ENCODE measurements at regions not wholly inside any gene's neighbourhood (a gene's known extent, or its start where the extent isn't known, plus 50 kb on each side); places are given as distances from the start of the nearest gene placed in this dataset.
"Not testable (repeated sequence)": the region's sequence is repeated elsewhere in the genome, so short reads cannot be mapped to it uniquely, and the experiment has no call there.

- DNase-seq (ENCODE audit: insufficient read length, low spot score) = no peak
- FAIRE-seq = no peak
These were observed 125.9 kb downstream of the SST start for GRCh38 chr3:187544326-187544725.

- FAIRE-seq (no peak), DNase-seq (ENCODE audit: insufficient read length, low spot score) (no peak)
These were observed 129.3 kb downstream of the SST start for GRCh38 chr3:187540847-187541246.

- FAIRE-seq (no peak), DNase-seq (ENCODE audit: insufficient read length, low spot score) (no peak)
These were observed 134.0 kb downstream of the SST start for GRCh38 chr3:187536185-187536584.

GRCh38 chr3:187533797-187534196, 136.4 kb downstream of the SST start:
- FAIRE-seq = no peak
- no peak for DNase-seq (ENCODE audit: insufficient read length, low spot score)

GRCh38 chr3:187531831-187532230, 138.4 kb downstream of the SST start:
- FAIRE-seq (no peak), DNase-seq (ENCODE audit: insufficient read length, low spot score) (no peak)

- FAIRE-seq = no peak
- DNase-seq (ENCODE audit: insufficient read length, low spot score) = no peak
These were observed 147.3 kb downstream of the SST start for GRCh38 chr3:187522890-187523289.

- no peak for DNase-seq (ENCODE audit: insufficient read length, low spot score)
- FAIRE-seq = no peak
These were observed 147.9 kb downstream of the SST start for GRCh38 chr3:187522293-187522692.

- no peak for FAIRE-seq
These were observed 148.6 kb downstream of the SST start for GRCh38 chr3:187521546-187521945.

GRCh38 chr3:187520027-187520945, 149.9 kb downstream of the SST start:
- DNase-seq (ENCODE audit: insufficient read length, low spot score) = no peak
- FAIRE-seq = no peak

More at GRCh38 chr3:187521546-187521945, 148.6 kb downstream of the SST start:
- DNase-seq (ENCODE audit: insufficient read length, low spot score) = no peak

- no peak for DNase-seq (ENCODE audit: insufficient read length, low spot score)
- no peak for FAIRE-seq
These were observed 150.7 kb downstream of the SST start for GRCh38 chr3:187519428-187519890.

- FAIRE-seq = no peak
- DNase-seq (ENCODE audit: insufficient read length, low spot score) = no peak
These were observed 150.4 kb downstream of the RTP4 start for GRCh38 chr3:187518616-187519015.

- DNase-seq (ENCODE audit: insufficient read length, low spot score) (no peak), FAIRE-seq (no peak)
These were observed 150.0 kb downstream of the RTP4 start for GRCh38 chr3:187518207-187518606.

- no peak for FAIRE-seq
These were observed 148.4 kb downstream of the RTP4 start for GRCh38 chr3:187516446-187517185.

GRCh38 chr3:187507905-187508304, 139.7 kb downstream of the RTP4 start:
- no peak for FAIRE-seq
- no peak for DNase-seq (ENCODE audit: insufficient read length, low spot score)

More at GRCh38 chr3:187516446-187517185, 148.4 kb downstream of the RTP4 start:
- DNase-seq (ENCODE audit: insufficient read length, low spot score) = no peak

- FAIRE-seq (no peak), DNase-seq (ENCODE audit: insufficient read length, low spot score) (no peak)
These were observed 139.1 kb downstream of the RTP4 start for GRCh38 chr3:187507266-187507665.

GRCh38 chr3:187504435-187504834, 136.2 kb downstream of the RTP4 start:
- FAIRE-seq (no peak), DNase-seq (ENCODE audit: insufficient read length, low spot score) (no peak)

- DNase-seq (ENCODE audit: insufficient read length, low spot score) (no peak), FAIRE-seq (no peak)
These were observed 130.1 kb downstream of the RTP4 start for GRCh38 chr3:187498211-187498724.

- DNase-seq (ENCODE audit: insufficient read length, low spot score) (no peak), FAIRE-seq (no peak)
These were observed 128.9 kb downstream of the RTP4 start for GRCh38 chr3:187497052-187497451.

- FAIRE-seq; DNase-seq (ENCODE audit: insufficient read length, low spot score): not testable (repeated sequence)
These were observed 125.9 kb downstream of the RTP4 start for GRCh38 chr3:187494056-187494455.

- no peak for FAIRE-seq
- DNase-seq (ENCODE audit: insufficient read length, low spot score) = no peak
These were observed 123.2 kb downstream of the RTP4 start for GRCh38 chr3:187491371-187491770.

GRCh38 chr3:187490366-187490765, 122.2 kb downstream of the RTP4 start:
- DNase-seq (ENCODE audit: insufficient read length, low spot score) = no peak

More at GRCh38 chr3:187490366-187490765, 122.2 kb downstream of the RTP4 start:
- FAIRE-seq = no peak
